ENCODE measurements at regions not wholly inside any gene's neighbourhood (a gene's known extent, or its start where the extent isn't known, plus 50 kb on each side); places are given as distances from the start of the nearest gene placed in this dataset.

DNA sequence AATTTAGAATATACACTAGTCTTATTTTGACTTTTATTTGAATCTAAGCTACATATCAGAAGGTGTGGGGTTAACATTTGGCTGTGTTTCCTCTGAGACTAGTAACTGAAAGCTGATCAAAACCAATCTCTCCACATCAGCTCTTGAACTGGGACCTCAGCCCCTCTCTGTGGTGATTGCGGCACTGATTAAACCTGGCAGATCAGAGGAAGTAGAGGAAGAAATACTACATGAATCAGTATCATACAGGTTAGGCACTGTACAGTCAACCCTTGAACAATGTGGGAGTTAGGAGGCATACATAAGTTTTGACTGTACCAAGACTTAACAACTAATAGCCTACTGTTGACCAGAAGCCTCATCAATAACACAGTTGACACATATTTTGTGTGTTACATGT is 122.5 kb upstream of the C1orf87 start:
- DNase-seq (ENCODE audit: low read depth in 3 of 3): no peak

- DNase-seq (ENCODE audit: low read depth in 3 of 3): no peak
Measured at GRCh38 chr1:60185684-60186083, 112.1 kb upstream of the C1orf87 start.

DNA sequence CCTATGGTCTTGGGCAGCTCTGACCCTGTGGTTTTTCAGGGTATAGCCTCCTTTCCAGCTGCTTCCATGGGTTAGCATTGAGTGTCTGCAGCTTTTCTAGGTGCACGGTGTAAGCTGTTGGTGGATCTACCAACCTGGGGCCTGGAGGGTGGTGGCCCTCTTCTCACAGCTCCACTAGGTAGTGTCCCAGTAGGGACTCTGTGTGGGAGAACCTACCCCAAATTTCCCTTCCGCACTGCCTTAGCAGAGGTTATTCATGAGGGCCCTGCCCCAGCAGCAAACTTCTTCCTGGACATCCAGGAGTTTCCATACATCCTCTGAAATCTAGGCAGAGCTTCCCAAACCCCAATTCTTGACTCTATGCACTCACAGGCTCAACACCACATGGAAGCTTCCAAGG is 111.0 kb upstream of the C1orf87 start:
- DNase-seq (ENCODE audit: low read depth in 3 of 3): no peak

- no peak for DNase-seq (ENCODE audit: low read depth in 3 of 3)
Measured at GRCh38 chr1:60173729-60174505, 100.3 kb upstream of the C1orf87 start.

- no peak for DNase-seq (ENCODE audit: low read depth in 3 of 3)
Measured at GRCh38 chr1:60173006-60173405, 99.4 kb upstream of the C1orf87 start.

- DNase-seq (ENCODE audit: low read depth in 3 of 3): no peak
Measured at GRCh38 chr1:60171801-60172200, 98.2 kb upstream of the C1orf87 start.

- DNase-seq (ENCODE audit: low read depth in 3 of 3): no peak
Measured at GRCh38 chr1:60170709-60171108, 97.1 kb upstream of the C1orf87 start.

GRCh38 chr1:60169206-60169605 is 95.6 kb upstream of the C1orf87 start:
- DNase-seq (ENCODE audit: low read depth in 3 of 3): no peak

- no peak for DNase-seq (ENCODE audit: low read depth in 3 of 3)
Measured at GRCh38 chr1:60162936-60163335, 89.4 kb upstream of the C1orf87 start.

GRCh38 chr1:60160141-60160540 is 86.6 kb upstream of the C1orf87 start:
- no peak for DNase-seq (ENCODE audit: low read depth in 3 of 3)

GRCh38 chr1:60156371-60156770 is 82.8 kb upstream of the C1orf87 start:
- no peak for DNase-seq (ENCODE audit: low read depth in 3 of 3)

DNA sequence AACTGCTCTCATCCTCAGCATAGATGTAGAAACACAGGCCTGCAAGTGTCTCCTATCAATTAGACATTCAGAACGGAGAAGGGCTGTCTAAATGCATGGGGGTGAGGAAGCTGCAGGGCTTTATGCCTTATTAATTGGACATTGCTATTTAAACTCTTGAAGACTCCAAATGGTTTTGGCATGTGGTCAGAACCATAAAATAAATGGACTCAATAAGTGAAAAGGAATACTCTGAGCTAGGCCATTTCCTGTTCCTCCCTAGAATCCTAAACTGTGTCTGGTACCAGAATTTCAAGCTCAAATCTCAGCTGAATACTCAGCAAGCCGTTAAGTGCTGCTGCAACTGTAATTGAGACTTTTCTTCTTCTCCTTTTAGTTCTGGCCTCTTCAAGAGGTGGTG is 80.4 kb upstream of the C1orf87 start:
- DNase-seq (ENCODE audit: low read depth in 3 of 3): no peak

DNA sequence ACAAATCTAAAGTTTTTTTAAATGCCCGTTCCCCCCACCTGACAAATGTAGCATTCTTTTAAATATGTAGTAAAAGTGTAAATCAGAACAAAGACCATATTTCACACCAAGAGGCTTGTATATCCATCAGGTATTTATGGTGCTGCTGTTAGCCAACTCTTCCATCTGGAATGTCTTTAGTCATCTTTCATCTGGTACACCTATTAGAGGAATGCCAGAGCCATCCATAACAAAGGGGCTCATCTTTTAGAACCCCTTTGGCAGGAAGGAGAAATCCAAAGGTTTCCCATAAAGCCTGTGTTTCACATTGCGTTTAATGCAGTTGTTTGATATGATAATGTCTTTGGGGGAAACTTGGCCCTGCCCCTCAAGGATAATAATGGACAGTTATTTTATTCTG is 79.3 kb upstream of the C1orf87 start:
- DNase-seq (ENCODE audit: low read depth in 3 of 3): no peak

DNA sequence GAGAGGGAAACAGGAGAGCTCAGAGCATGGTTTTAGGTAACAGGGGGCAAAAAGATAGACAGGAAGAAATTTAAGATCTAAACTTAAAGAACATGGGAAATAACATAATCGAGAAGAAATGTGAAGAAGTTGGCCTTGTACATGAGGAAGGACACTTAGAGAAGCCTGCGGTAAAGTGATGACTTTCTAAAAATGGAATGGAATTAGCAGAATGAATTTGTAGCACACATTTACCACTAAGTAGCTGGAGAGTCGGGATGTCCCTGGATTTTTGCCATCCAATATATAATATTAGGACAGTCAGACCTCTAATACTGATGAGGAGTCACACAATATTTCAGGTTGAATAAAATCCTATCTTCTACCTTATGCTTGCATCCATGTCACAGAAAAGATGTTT is 77.7 kb upstream of the C1orf87 start:
- no peak for DNase-seq (ENCODE audit: low read depth in 3 of 3)

GRCh38 chr1:60149251-60149650 is 75.7 kb upstream of the C1orf87 start:
- DNase-seq (ENCODE audit: low read depth in 3 of 3): no peak

GRCh38 chr1:60146884-60147283 is 73.3 kb upstream of the C1orf87 start:
- DNase-seq (ENCODE audit: low read depth in 3 of 3): no peak

- DNase-seq (ENCODE audit: low read depth in 3 of 3): no peak
Measured at GRCh38 chr1:60145771-60146170, 72.2 kb upstream of the C1orf87 start.

DNA sequence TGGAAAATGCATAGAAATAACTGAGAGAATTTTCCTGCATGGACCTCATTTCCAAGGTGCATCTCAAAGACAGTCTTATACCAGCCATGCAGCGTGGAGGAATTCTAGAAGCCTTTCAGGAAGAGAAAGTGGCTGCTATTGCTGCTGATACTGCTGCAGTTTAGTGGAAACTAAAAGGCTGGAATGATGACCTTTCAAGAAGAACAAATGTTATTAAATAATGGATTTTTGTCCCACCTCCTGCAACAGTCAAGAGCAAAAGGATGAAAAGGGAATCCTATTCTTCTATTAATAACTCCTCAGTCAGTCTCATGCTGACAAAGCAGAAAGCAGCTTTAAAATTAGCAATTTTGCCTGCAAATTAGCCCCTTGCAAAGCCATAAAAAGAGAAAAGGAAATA is 68.2 kb upstream of the C1orf87 start:
- no peak for DNase-seq (ENCODE audit: low read depth in 3 of 3)

DNA sequence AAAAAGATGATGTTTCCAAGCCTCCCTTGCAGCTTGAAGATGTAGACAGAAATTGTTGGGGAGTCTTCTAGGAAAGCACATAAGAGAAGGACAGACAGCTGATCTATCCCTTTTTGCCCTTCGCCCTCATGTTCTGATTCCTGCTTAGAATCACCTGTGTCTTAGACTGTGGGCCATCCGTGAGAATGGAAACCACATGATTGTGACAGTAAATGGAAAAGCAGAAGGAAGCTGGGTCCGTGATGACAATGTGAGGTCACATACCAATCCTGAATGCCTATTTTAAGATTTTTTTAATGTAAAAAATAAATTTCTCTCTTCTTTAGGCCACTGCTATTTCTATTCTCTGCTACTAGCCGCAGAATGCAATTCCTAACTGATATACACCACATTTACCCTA is 67.7 kb upstream of the C1orf87 start:
- no peak for DNase-seq (ENCODE audit: low read depth in 3 of 3)

DNA sequence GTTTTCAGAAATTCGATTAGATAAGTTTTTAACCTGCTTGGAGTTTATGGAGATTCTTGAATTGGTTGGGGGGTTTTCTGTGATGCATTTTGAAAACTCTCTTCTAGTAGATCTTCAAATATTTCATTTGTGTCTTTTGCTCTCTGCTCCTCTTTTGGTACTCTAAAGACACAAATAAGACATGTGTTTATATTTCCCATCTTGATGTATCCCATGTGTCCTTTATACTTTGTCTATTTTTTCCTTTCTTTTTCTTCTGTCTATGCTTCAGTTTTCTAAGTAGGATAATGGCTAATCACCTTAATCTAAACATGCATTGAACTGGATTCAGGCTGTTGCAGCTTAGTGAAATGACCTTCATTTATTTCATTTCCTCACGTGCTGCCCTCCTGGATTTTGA is 63.8 kb upstream of the C1orf87 start:
- DNase-seq (ENCODE audit: low read depth in 3 of 3): no peak

DNA sequence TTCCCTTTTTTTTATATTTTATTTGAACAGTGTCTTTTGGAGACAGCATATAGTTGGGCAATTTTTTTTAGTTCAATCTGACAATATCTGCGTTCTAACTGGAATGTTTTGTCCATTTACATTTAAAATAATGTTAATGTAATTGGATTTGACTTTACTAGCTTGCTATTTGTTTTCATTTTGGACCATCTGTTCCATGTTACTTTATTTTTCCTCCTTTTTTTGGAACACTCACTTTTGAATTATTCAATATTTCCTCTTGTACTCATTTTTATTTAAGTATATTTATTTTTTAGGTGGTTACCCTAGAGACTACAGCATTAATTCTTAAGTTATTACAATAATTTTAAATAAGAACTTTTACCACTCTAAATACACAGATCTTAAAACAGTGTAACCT is 62.8 kb upstream of the C1orf87 start:
- DNase-seq (ENCODE audit: low read depth in 3 of 3): no peak

- no peak for DNase-seq (ENCODE audit: low read depth in 3 of 3)
Measured at GRCh38 chr1:60134716-60135115, 61.1 kb upstream of the C1orf87 start.

GRCh38 chr1:60133848-60134247 is 60.3 kb upstream of the C1orf87 start:
- DNase-seq (ENCODE audit: low read depth in 3 of 3): no peak

GRCh38 chr1:60133000-60133673 is 59.6 kb upstream of the C1orf87 start:
- no peak for DNase-seq (ENCODE audit: low read depth in 3 of 3)

All from stimulated activated CD4-positive, alpha-beta T cell treated with anti-CD3 and anti-CD28 coated beads, TNF-alpha, amount 100 ng/mL, for 48 hours (primary cell).